Activated effector memory CD4-positive, alpha-beta T cell treated with anti-CD3 and anti-CD28 coated beads, Interleukin-2, amount 50 U/mL, for 16 hours (primary cell): ENCODE measurements at regions not wholly inside any gene's neighbourhood (a gene's known extent, or its start where the extent isn't known, plus 50 kb on each side); places are given as distances from the start of the nearest gene placed in this dataset.
"Not testable (repeated sequence)": the region's sequence is repeated elsewhere in the genome, so short reads cannot be mapped to it uniquely, and the experiment has no call there.

Source experiments
- DNase-seq: peaks from one replicate; pipeline ENCODE4 v3.0.0-alpha.2; 2020

GRCh38 chr5:168125445-168126199, 165.8 kb upstream of the WWC1 start:
- no peak for DNase-seq

GRCh38 chr5:168126606-168127005, 164.8 kb upstream of the WWC1 start:
- DNase-seq = no peak

GRCh38 chr5:168128111-168128510, 163.3 kb upstream of the WWC1 start:
- DNase-seq = no peak

- no peak for DNase-seq
Measured at GRCh38 chr5:168128557-168128956, 162.9 kb upstream of the WWC1 start.

- no peak for DNase-seq
Measured at GRCh38 chr5:168131519-168131918, 159.9 kb upstream of the WWC1 start.

GRCh38 chr5:168132241-168132641, 159.2 kb upstream of the WWC1 start:
- no peak for DNase-seq

- DNase-seq = no peak
Measured at GRCh38 chr5:168135897-168136296, 155.5 kb upstream of the WWC1 start.

- DNase-seq = no peak
Measured at GRCh38 chr5:168136340-168136739, 155.1 kb upstream of the WWC1 start.

GRCh38 chr5:168137265-168137664, 154.2 kb upstream of the WWC1 start:
- DNase-seq = no peak

GRCh38 chr5:168140241-168140640, 151.2 kb upstream of the WWC1 start:
- no peak for DNase-seq

- no peak for DNase-seq
Measured at GRCh38 chr5:168142402-168142801, 149.0 kb upstream of the WWC1 start.

GRCh38 chr5:168143521-168143920, 147.9 kb upstream of the WWC1 start:
- DNase-seq = not testable (repeated sequence)

- no peak for DNase-seq
Measured at GRCh38 chr5:168147106-168147505, 144.3 kb upstream of the WWC1 start.

GRCh38 chr5:168147568-168148360, 143.7 kb upstream of the WWC1 start:
- DNase-seq = no peak

- no peak for DNase-seq
Measured at GRCh38 chr5:168151041-168151440, 140.4 kb upstream of the WWC1 start.

GRCh38 chr5:168152660-168153059, 138.8 kb upstream of the WWC1 start:
- no peak for DNase-seq

GRCh38 chr5:168153263-168153875, 138.1 kb upstream of the WWC1 start:
- DNase-seq = no peak

GRCh38 chr5:168153876-168154270, 137.6 kb upstream of the WWC1 start:
- DNase-seq = no peak

- DNase-seq = no peak
Measured at GRCh38 chr5:168155585-168155984, 135.9 kb upstream of the WWC1 start.

GRCh38 chr5:168156170-168156569, 135.3 kb upstream of the WWC1 start:
- DNase-seq = no peak

GRCh38 chr5:168157141-168157540, 134.3 kb upstream of the WWC1 start:
- no peak for DNase-seq

GRCh38 chr5:168159425-168159824, 132.0 kb upstream of the WWC1 start:
- no peak for DNase-seq

- DNase-seq = no peak
Measured at GRCh38 chr5:168162464-168162863, 129.0 kb upstream of the WWC1 start.

GRCh38 chr5:168163966-168164365, 127.5 kb upstream of the WWC1 start:
- DNase-seq = no peak
